Trophoblast cell (in vitro differentiated cells and primary cell): ENCODE measurements at regions not wholly inside any gene's neighbourhood (a gene's known extent, or its start where the extent isn't known, plus 50 kb on each side); places are given as distances from the start of the nearest gene placed in this dataset.

Experiments used
- DNase-seq, 2 donors: peaks; one replicate each; pipeline ENCODE4 v3.0.0-alpha.2; 2016
- H2AFZ ChIP-seq: 2 replicates; pipeline ENCODE4 v1.6.1; 2013; ENCODE audit warnings: low read length, moderate library complexity, mild to moderate bottlenecking; ENCODE audit not compliant: insufficient read depth, poor library complexity
- H2AK5ac ChIP-seq: 2 replicates; pipeline ENCODE4 v1.6.1; 2013; ENCODE audit warnings: mild to moderate bottlenecking, low read length
- H2BK120ac ChIP-seq: 2 replicates; pipeline ENCODE4 v1.6.1; 2013; ENCODE audit warnings: low read length, mild to moderate bottlenecking, moderate library complexity; ENCODE audit not compliant: insufficient read depth, poor library complexity
- H2BK12ac ChIP-seq: 2 replicates; pipeline ENCODE4 v1.6.1; 2013; ENCODE audit warnings: mild to moderate bottlenecking, low read length, moderate library complexity
- H2BK5ac ChIP-seq: 2 replicates; pipeline ENCODE4 v1.6.1; 2013; ENCODE audit warnings: low read length, low read depth, moderate library complexity, mild to moderate bottlenecking; ENCODE audit not compliant: poor library complexity
- H3K14ac ChIP-seq: 2 replicates; pipeline ENCODE4 v1.6.1; 2013; ENCODE audit warnings: mild to moderate bottlenecking, low read length
- H3K18ac ChIP-seq: 2 replicates; pipeline ENCODE4 v1.6.1; 2013; ENCODE audit warnings: mild to moderate bottlenecking, low read length
- H3K23ac ChIP-seq: 2 replicates; pipeline ENCODE4 v1.6.1; 2013; ENCODE audit warnings: low read length
- H3K27ac ChIP-seq: 2 replicates; pipeline ENCODE4 v1.5.1; 2013; ENCODE audit warnings: low read depth, mild to moderate bottlenecking, inconsistent platforms, low read length, moderate library complexity
- H3K27me3 ChIP-seq: 2 replicates; pipeline ENCODE4 v1.6.1; 2013; ENCODE audit warnings: inconsistent platforms, mild to moderate bottlenecking, low read length, moderate library complexity; ENCODE audit not compliant: insufficient read depth
- H3K36me3 ChIP-seq, 2 experiments: 1 replicate in 1 of 2; 2 replicates in 1 of 2; pipeline ENCODE4 v1.6.1; 2013; ENCODE audit warnings: low read length in 2 of 2, mild to moderate bottlenecking in 2 of 2, moderate library complexity in 1 of 2; ENCODE audit not compliant: insufficient read depth in 2 of 2, control insufficient read depth in 1 of 2
- H3K4ac ChIP-seq: 2 replicates; pipeline ENCODE4 v1.6.1; 2013; ENCODE audit warnings: low read depth, mild to moderate bottlenecking, low read length, moderate library complexity
- H3K4me1 ChIP-seq, 2 experiments: 1 replicate in 1 of 2; 2 replicates in 1 of 2; pipeline ENCODE4 v1.6.1; 2013; ENCODE audit warnings: low read length in 2 of 2, mild to moderate bottlenecking in 2 of 2, moderate library complexity in 1 of 2; ENCODE audit not compliant: insufficient read depth in 2 of 2, control insufficient read depth in 1 of 2
- H3K4me2 ChIP-seq: 2 replicates; pipeline ENCODE4 v1.6.1; 2013; ENCODE audit warnings: inconsistent platforms, mild to moderate bottlenecking, low read length, moderate library complexity
- H3K4me3 ChIP-seq: 2 replicates; pipeline ENCODE4 v1.5.1; 2013; ENCODE audit warnings: mild to moderate bottlenecking, low read depth, low read length, inconsistent platforms
- H3K79me1 ChIP-seq: one replicate; pipeline ENCODE4 v1.6.1; 2013; ENCODE audit warnings: low read length
- H3K79me2 ChIP-seq: 2 replicates; pipeline ENCODE4 v1.6.1; 2013; ENCODE audit warnings: low read length, mild to moderate bottlenecking; ENCODE audit not compliant: control insufficient read depth, insufficient read depth, poor library complexity
- H3K9ac ChIP-seq: 2 replicates; pipeline ENCODE4 v1.6.1; 2013; ENCODE audit warnings: mild to moderate bottlenecking, low read length
- H3K9me3 ChIP-seq: 2 replicates; pipeline ENCODE4 v1.6.1; 2013; ENCODE audit warnings: low read depth, mild to moderate bottlenecking, control low read depth, inconsistent platforms, low read length; ENCODE audit not compliant: insufficient read depth
- H4K12ac ChIP-seq: 2 replicates; pipeline ENCODE4 v1.6.1; 2013; ENCODE audit warnings: low read depth, mild to moderate bottlenecking, low read length, moderate library complexity
- H4K8ac ChIP-seq: 2 replicates; pipeline ENCODE4 v1.6.1; 2013; ENCODE audit warnings: low read depth, mild to moderate bottlenecking, low read length, moderate library complexity
- H4K91ac ChIP-seq: one replicate; pipeline ENCODE4 v1.6.1; 2013; ENCODE audit warnings: low read depth, mild to moderate bottlenecking, low read length, moderate library complexity
- WGBS: extraction: QIAGEN DNeasy Blood & Tissue Kit; methylation state at CpG from one replicate; pipeline ENCODE4 v1.1.7; 2013; ENCODE audit warnings: missing lambda C conversion rate; ENCODE audit not compliant: insufficient read length, insufficient coverage; ENCODE audit errors: extremely low coverage; 5-methylcytosine and 5-hydroxymethylcytosine counted together

DNA sequence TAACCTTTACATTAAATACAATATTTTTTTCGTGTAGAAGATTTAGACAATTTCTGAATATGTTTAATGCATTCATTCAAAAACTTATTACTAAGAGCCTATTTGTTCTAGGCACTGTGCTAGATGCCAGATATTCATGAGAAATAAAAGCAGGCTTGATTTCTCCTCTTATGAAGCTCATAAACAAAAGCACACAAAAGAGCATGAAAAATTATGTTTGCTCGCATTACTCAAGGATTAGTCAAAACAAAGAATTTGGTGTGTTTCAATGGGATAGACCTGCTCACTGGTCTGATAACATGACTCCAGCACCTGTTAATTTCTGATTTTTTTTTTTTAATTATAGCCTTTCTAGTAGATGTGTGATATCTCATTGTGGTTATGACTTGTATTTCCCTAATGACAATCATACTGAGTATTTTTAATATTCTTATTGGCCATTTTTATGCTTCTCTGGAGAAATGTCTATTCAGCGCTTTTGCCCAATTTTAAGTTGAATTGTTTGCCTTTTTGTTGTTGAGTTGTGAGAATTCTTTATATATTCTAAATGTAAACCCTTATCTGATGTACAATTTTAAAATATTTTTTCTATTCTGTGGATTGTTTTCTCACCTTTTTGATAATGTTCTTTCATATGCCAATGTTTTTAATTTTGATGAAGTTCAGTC, 382.3 kb upstream of the ADGRL4 start:
- H3K4ac ChIP-seq = no peak overlapping the region
- H3K4me3 ChIP-seq = no peak overlapping the region
- no peaks in the 10 kb centered on the region for H3K9me3 ChIP-seq
- no peaks in the 10 kb centered on the region for H3K27me3 ChIP-seq
- H4K8ac ChIP-seq = no peak overlapping the region
- no peak overlapping the region for H2AFZ ChIP-seq
- no peak overlapping the region for H2BK12ac ChIP-seq
- H3K14ac ChIP-seq = no peak overlapping the region
- H2BK120ac ChIP-seq = no peak overlapping the region
- DNase-seq = no peak
- no peak overlapping the region for H3K23ac ChIP-seq
- WGBS = no CpG with 5 or more reads among the region's 3 CpGs
- H3K27ac ChIP-seq = no peak overlapping the region
- no peak overlapping the region for H4K91ac ChIP-seq
- no peak overlapping the region for H2BK5ac ChIP-seq
- H3K18ac ChIP-seq = no peak overlapping the region
- H3K79me1 ChIP-seq = no peaks in the 10 kb centered on the region
- H4K12ac ChIP-seq = no peak overlapping the region
- no peak overlapping the region for H3K4me2 ChIP-seq
- no peaks in the 10 kb centered on the region for H3K4me1 ChIP-seq
- no peaks in the 10 kb centered on the region for H3K36me3 ChIP-seq
- no peak overlapping the region for H2AK5ac ChIP-seq
- no peaks in the 10 kb centered on the region for H3K79me2 ChIP-seq
- H3K9ac ChIP-seq = no peak overlapping the region

DNA sequence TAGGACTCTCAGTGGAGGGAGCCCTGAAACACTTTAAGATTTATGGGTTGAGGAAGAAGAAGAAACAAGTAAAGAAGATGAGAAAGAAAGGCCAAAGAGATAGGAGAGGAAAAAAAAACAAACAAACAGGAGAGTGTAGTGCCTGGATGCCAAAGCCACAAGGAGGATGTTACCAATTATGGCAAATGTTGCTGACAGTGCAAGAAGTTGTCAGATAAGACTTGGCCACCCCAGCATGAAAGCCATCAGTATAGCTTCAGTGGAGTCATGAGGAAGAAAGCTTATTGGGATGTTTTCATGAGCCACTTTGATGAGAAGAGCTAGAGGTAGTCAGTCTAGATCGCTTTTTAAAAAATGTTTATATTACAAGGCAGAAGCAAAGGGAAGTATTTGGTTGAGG, 380.2 kb upstream of the ADGRL4 start:
- Histone ChIP-seq H3K4me2 (no peak overlapping the region), H3K36me3 (no peaks in the 10 kb centered on the region), H3K9ac (no peak overlapping the region), H3K27me3 (no peaks in the 10 kb centered on the region), H2BK120ac (no peak overlapping the region), H3K79me1 (no peaks in the 10 kb centered on the region), H3K79me2 (no peaks in the 10 kb centered on the region), H2AK5ac (no peak overlapping the region), H4K8ac (no peak overlapping the region), H3K23ac (no peak overlapping the region), H3K4ac (no peak overlapping the region), H2AFZ (no peak overlapping the region), H3K4me1 (no peaks in the 10 kb centered on the region), H4K91ac (no peak overlapping the region), H2BK5ac (no peak overlapping the region), H3K18ac (no peak overlapping the region), H3K14ac (no peak overlapping the region), H4K12ac (no peak overlapping the region), H3K9me3 (no peaks in the 10 kb centered on the region), H3K4me3 (no peak overlapping the region), H3K27ac (no peak overlapping the region), H2BK12ac (no peak overlapping the region)
- WGBS = no CpG with 5 or more reads among the region's 1 CpG
- DNase-seq = no peak

DNA sequence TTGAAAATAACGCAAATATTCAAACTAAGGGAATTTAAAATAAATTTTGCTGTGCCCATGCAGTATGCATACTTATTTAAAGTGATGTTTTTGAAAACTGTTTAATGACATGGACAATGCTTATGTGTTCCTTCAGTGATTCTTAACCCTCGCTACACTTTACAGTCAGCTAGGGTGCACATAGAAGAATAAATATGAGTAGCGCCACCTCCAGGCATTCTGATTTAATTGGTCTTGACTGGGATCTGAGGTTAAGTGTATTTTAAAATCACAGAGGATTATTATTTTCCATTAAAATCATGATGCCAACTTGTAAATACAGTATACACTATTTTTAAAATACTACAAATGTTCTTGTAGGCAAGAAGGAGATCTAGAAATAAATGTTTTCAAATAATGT, 373.5 kb upstream of the ADGRL4 start:
- Histone ChIP-seq H3K4me2 (no peak overlapping the region), H2BK5ac (no peak overlapping the region), H2BK12ac (no peak overlapping the region), H4K91ac (no peak overlapping the region), H3K23ac (no peak overlapping the region), H4K8ac (no peak overlapping the region), H3K27ac (no peak overlapping the region), H3K14ac (no peak overlapping the region), H3K9me3 (no peaks in the 10 kb centered on the region), H2AFZ (no peak overlapping the region), H3K79me2 (no peaks in the 10 kb centered on the region), H3K36me3 (no peaks in the 10 kb centered on the region), H3K4ac (no peak overlapping the region), H2AK5ac (no peak overlapping the region), H3K27me3 (no peaks in the 10 kb centered on the region), H3K4me3 (no peak overlapping the region), H3K9ac (no peak overlapping the region), H3K79me1 (no peaks in the 10 kb centered on the region), H3K18ac (no peak overlapping the region), H2BK120ac (no peak overlapping the region), H4K12ac (no peak overlapping the region), H3K4me1 (no peaks in the 10 kb centered on the region)
- DNase-seq = no peak
- WGBS = no CpG with 5 or more reads among the region's 3 CpGs

DNA sequence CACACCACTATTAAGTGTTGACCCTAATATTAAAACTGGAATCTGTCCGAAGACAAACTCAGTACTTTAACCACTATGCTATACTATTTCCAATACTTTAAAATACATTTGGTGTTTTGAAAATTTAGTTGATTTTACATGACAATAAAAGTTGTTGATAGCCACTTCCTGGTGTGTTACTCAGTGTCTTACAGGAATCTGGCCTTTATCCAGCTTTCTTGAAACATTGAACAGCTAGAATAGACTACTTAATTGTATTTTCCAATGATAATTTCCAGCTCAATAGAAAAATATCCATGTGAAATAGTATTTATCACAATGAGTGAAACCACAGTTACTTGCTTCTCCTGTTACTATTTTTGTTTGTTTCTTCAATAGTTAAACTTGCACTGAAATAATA, 369.6 kb upstream of the ADGRL4 start:
- H3K23ac ChIP-seq = no peak overlapping the region
- no peaks in the 10 kb centered on the region for H3K79me1 ChIP-seq
- no peak overlapping the region for H4K12ac ChIP-seq
- H3K18ac ChIP-seq = no peak overlapping the region
- no peak overlapping the region for H4K91ac ChIP-seq
- no peak overlapping the region for H3K27ac ChIP-seq
- no peak overlapping the region for H2BK12ac ChIP-seq
- no peaks in the 10 kb centered on the region for H3K27me3 ChIP-seq
- WGBS = no CpG with 5 or more reads among the region's 1 CpG
- no peak overlapping the region for H2BK5ac ChIP-seq
- no peak overlapping the region for H3K4me3 ChIP-seq
- H3K9me3 ChIP-seq = no peaks in the 10 kb centered on the region
- H3K36me3 ChIP-seq = no peaks in the 10 kb centered on the region
- no peak overlapping the region for H4K8ac ChIP-seq
- H2AFZ ChIP-seq = no peak overlapping the region
- no peak overlapping the region for H2AK5ac ChIP-seq
- no peak overlapping the region for H2BK120ac ChIP-seq
- H3K79me2 ChIP-seq = no peaks in the 10 kb centered on the region
- no peaks in the 10 kb centered on the region for H3K4me1 ChIP-seq
- H3K14ac ChIP-seq = no peak overlapping the region
- no peak overlapping the region for H3K4me2 ChIP-seq
- DNase-seq = no peak
- no peak overlapping the region for H3K9ac ChIP-seq
- H3K4ac ChIP-seq = no peak overlapping the region
